ENCODE measurements at regions not wholly inside any gene's neighbourhood (a gene's known extent, or its start where the extent isn't known, plus 50 kb on each side); places are given as distances from the start of the nearest gene placed in this dataset.

GRCh38 chr4:36767596-36767995 is 476.9 kb upstream of the NWD2 start:
- Histone ChIP-seq H3K27ac (no peak overlapping the region), H3K36me3 (no peaks in the 10 kb centered on the region), H3K27me3 (no peaks in the 10 kb centered on the region), H3K4me3 (no peak overlapping the region), H3K4me1 (no peaks in the 10 kb centered on the region), H3K9me3 (no peaks in the 10 kb centered on the region)
- intact Hi-C loops (cut with DNase I): no loop called here
- ATAC-seq (no peak), DNase-seq (no peak)
- no peak for TF ChIP-seq CTCF (IDR thresholded peaks at IDR 0.05)

- no peak for TF ChIP-seq CTCF (IDR thresholded peaks at IDR 0.05)
- no peaks in the 10 kb centered on the region for H3K27me3 ChIP-seq
- intact Hi-C loops (cut with DNase I): no loop called here
- ATAC-seq (no peak), DNase-seq (no peak)
- no peaks in the 10 kb centered on the region for H3K9me3 ChIP-seq
- H3K27ac ChIP-seq: no peak overlapping the region
- no peaks in the 10 kb centered on the region for H3K36me3 ChIP-seq
- no peak overlapping the region for H3K4me3 ChIP-seq
- H3K4me1 ChIP-seq: no peaks in the 10 kb centered on the region
Measured at GRCh38 chr4:36771411-36772153, 473.0 kb upstream of the NWD2 start.

GRCh38 chr4:36772154-36772516 is 472.4 kb upstream of the NWD2 start:
- Histone ChIP-seq H3K27me3 (no peaks in the 10 kb centered on the region), H3K27ac (no peak overlapping the region), H3K4me3 (no peak overlapping the region), H3K36me3 (no peaks in the 10 kb centered on the region), H3K9me3 (no peaks in the 10 kb centered on the region), H3K4me1 (no peaks in the 10 kb centered on the region)
- ATAC-seq: no peak
- no peak for TF ChIP-seq CTCF (IDR thresholded peaks at IDR 0.05)
- intact Hi-C loops (cut with DNase I): no loop called here
- no peak for DNase-seq

- ATAC-seq (no peak), DNase-seq (no peak)
- Histone ChIP-seq H3K36me3 (no peaks in the 10 kb centered on the region), H3K9me3 (no peaks in the 10 kb centered on the region), H3K4me1 (no peaks in the 10 kb centered on the region), H3K27ac (no peak overlapping the region), H3K27me3 (no peaks in the 10 kb centered on the region), H3K4me3 (no peak overlapping the region)
- TF ChIP-seq CTCF (IDR thresholded peaks at IDR 0.05): no peak
- intact Hi-C loops (cut with DNase I): no loop called here
Measured at GRCh38 chr4:36773467-36773866, 471.1 kb upstream of the NWD2 start.

GRCh38 chr4:36775544-36775943 is 469.0 kb upstream of the NWD2 start:
- ATAC-seq (no peak), DNase-seq (no peak)
- intact Hi-C loops (cut with DNase I): no loop called here
- no peak for TF ChIP-seq CTCF (IDR thresholded peaks at IDR 0.05)
- H3K4me3 ChIP-seq: no peak overlapping the region
- H3K4me1 ChIP-seq: no peaks in the 10 kb centered on the region
- no peaks in the 10 kb centered on the region for H3K36me3 ChIP-seq
- H3K9me3 ChIP-seq: peaks cover 0 to 2% of the 10 kb centered on the region in 2 donors
- H3K27ac ChIP-seq: no peak overlapping the region
- H3K27me3 ChIP-seq: no peaks in the 10 kb centered on the region

Measured in left lung (tissue), 4 donors.